Tibial nerve (tissue), 3 donors: ENCODE measurements at regions not wholly inside any gene's neighbourhood (a gene's known extent, or its start where the extent isn't known, plus 50 kb on each side); places are given as distances from the start of the nearest gene placed in this dataset.

ENCODE experiments used
- CTCF ChIP-seq, 5 experiments: fragments of 200-600 bp in 3 of 5; fragments of 450-650 bp in 2 of 5; sonication (generic) in 3 of 5; IDR thresholded peaks; one replicate each; pipeline ENCODE4 v1.5.1; 2016 to 2019; ENCODE audit warnings: antibody characterized with exemption in 5 of 5, mild to moderate bottlenecking in 3 of 5, moderate library complexity in 2 of 5
- POLR2A ChIP-seq, 2 donors: fragments of 450-650 bp; IDR thresholded peaks; one replicate each; pipeline ENCODE4 v1.6.1; 2017; ENCODE audit warnings: antibody characterized with exemption in 2 of 2, mild to moderate bottlenecking in 2 of 2, moderate library complexity in 2 of 2

- no peak for TF ChIP-seq CTCF (IDR thresholded peaks at IDR 0.05)
- no peak for TF ChIP-seq POLR2A (IDR thresholded peaks at IDR 0.05)
Observed at GRCh38 chrX:137430984-137431475, 134.9 kb upstream of the ZIC3 start.
